CD14-positive monocyte (primary cell): ENCODE measurements at regions not wholly inside any gene's neighbourhood (a gene's known extent, or its start where the extent isn't known, plus 50 kb on each side); places are given as distances from the start of the nearest gene placed in this dataset.

Experiments used
- DNase-seq, 3 donors: peaks; one replicate each; pipeline ENCODE4 v3.0.0-alpha.2; 2011 to 2022
- H2AFZ ChIP-seq: 2 replicates; pipeline ENCODE4 v1.6.0; 2012; ENCODE audit warnings: mild to moderate bottlenecking, low read depth, low read length, inconsistent platforms; ENCODE audit not compliant: insufficient read depth, poor library complexity, severe bottlenecking
- H3K27ac ChIP-seq, 2 donors: 1 replicate in 1 of 2; 2 replicates in 1 of 2; pipeline ENCODE4 v1.5.1; 2012 to 2013; ENCODE audit warnings: low read length in 2 of 2, control low read depth in 1 of 2, inconsistent platforms in 1 of 2, low read depth in 1 of 2, mild to moderate bottlenecking in 1 of 2
- H3K27me3 ChIP-seq, 2 donors: one replicate each; pipeline versions ENCODE4 v1.6.0 to v1.6.1; 2011 to 2013; ENCODE audit warnings: low read length in 2 of 2; ENCODE audit not compliant: control insufficient read depth in 2 of 2, insufficient read depth in 2 of 2
- H3K36me3 ChIP-seq, 2 donors: replicated peaks in 1 of 2; 1 replicate in 1 of 2; 2 replicates in 1 of 2; pipeline versions ENCODE4 v1.5.1 to v1.6.1; 2012 to 2013; ENCODE audit warnings: low read length in 2 of 2, control low read depth in 1 of 2, inconsistent platforms in 1 of 2, mild to moderate bottlenecking in 1 of 2; ENCODE audit not compliant: insufficient read depth in 2 of 2, control insufficient read depth in 1 of 2
- H3K4me1 ChIP-seq, 2 donors: 1 replicate in 1 of 2; 2 replicates in 1 of 2; pipeline versions ENCODE4 v1.5.1 to v1.6.1; 2012 to 2013; ENCODE audit warnings: low read length in 2 of 2, control low read depth in 1 of 2, inconsistent platforms in 1 of 2, mild to moderate bottlenecking in 1 of 2, moderate library complexity in 1 of 2; ENCODE audit not compliant: insufficient read depth in 2 of 2, control insufficient read depth in 1 of 2
- H3K4me2 ChIP-seq: replicated peaks from 2 replicates; pipeline ENCODE3; 2012; ENCODE audit warnings: low read length, moderate library complexity, mild to moderate bottlenecking; ENCODE audit not compliant: poor library complexity, severe bottlenecking; ENCODE audit errors: extremely low read depth
- H3K4me3 ChIP-seq, 3 experiments: fragments of 200-600 bp in 1 of 3; sonication (generic) in 1 of 3; replicated peaks in 1 of 3; 1 replicate in 2 of 3; 2 replicates in 1 of 3; pipeline ENCODE4 v1.5.1; 2011 to 2013; ENCODE audit warnings: low read length in 3 of 3, mild to moderate bottlenecking in 3 of 3, control low read depth in 2 of 3, low read depth in 2 of 3, inconsistent platforms in 1 of 3, moderate library complexity in 1 of 3
- H3K79me2 ChIP-seq: 2 replicates; pipeline ENCODE4 v1.6.0; 2012; ENCODE audit warnings: mild to moderate bottlenecking, control low read depth, inconsistent platforms, low read length, moderate library complexity; ENCODE audit not compliant: insufficient read depth
- H3K9ac ChIP-seq: 2 replicates; pipeline ENCODE4 v1.6.0; 2017; ENCODE audit warnings: low read length, mild to moderate bottlenecking; ENCODE audit not compliant: insufficient read depth, poor library complexity, severe bottlenecking
- H3K9me3 ChIP-seq, 2 donors: replicated peaks in 1 of 2; 1 replicate in 1 of 2; 2 replicates in 1 of 2; pipeline versions ENCODE4 v1.5.1 to v1.6.1; 2012 to 2013; ENCODE audit warnings: low read length in 2 of 2, control low read depth in 1 of 2; ENCODE audit not compliant: control insufficient read depth in 1 of 2, insufficient read depth in 1 of 2
- H4K20me1 ChIP-seq: 2 replicates; pipeline ENCODE4 v1.6.0; 2012; ENCODE audit warnings: mild to moderate bottlenecking, low read length, control low read depth, moderate library complexity; ENCODE audit not compliant: insufficient read depth
- H3K27ac Mint-ChIP-seq, 7 donors: one replicate each; pipeline ENCODE4 v1.8.0; 2020; ENCODE audit warnings: mild to moderate bottlenecking in 7 of 7, mixed read lengths in 7 of 7, moderate library complexity in 6 of 7, inconsistent platforms in 2 of 7
- H3K27me3 Mint-ChIP-seq, 3 donors: one replicate each; pipeline ENCODE4 v1.8.0; 2021 to 2022; ENCODE audit warnings: low read depth in 3 of 3, mild to moderate bottlenecking in 3 of 3, mixed read lengths in 3 of 3, moderate library complexity in 3 of 3, inconsistent platforms in 1 of 3
- H3K36me3 Mint-ChIP-seq, 2 donors: one replicate each; pipeline ENCODE4 v1.8.0; 2020; ENCODE audit warnings: mixed read lengths in 2 of 2, inconsistent platforms in 1 of 2, mild to moderate bottlenecking in 1 of 2
- H3K4me1 Mint-ChIP-seq: one replicate; pipeline ENCODE4 v1.8.0; 2020; ENCODE audit warnings: mild to moderate bottlenecking, mixed read lengths
- H3K4me3 Mint-ChIP-seq, 2 donors: one replicate each; pipeline ENCODE4 v1.8.0; 2020; ENCODE audit warnings: mild to moderate bottlenecking in 2 of 2, mixed read lengths in 2 of 2, moderate library complexity in 1 of 2
- H3K9me3 Mint-ChIP-seq, 7 donors: one replicate each; pipeline ENCODE4 v1.8.0; 2020 to 2022; ENCODE audit warnings: mixed read lengths in 7 of 7, mild to moderate bottlenecking in 6 of 7, moderate library complexity in 6 of 7, inconsistent platforms in 2 of 7
- CTCF ChIP-seq: fragments of 200-600 bp; IDR thresholded peaks from one replicate; pipeline ENCODE4 v1.8.0; 2022; ENCODE audit warnings: antibody characterized with exemption, mild to moderate bottlenecking
- WGBS: methylation state at CpG from one replicate; pipeline ENCODE4 v1.1.5; 2013; ENCODE audit warnings: missing lambda C conversion rate; ENCODE audit not compliant: insufficient coverage; 5-methylcytosine and 5-hydroxymethylcytosine counted together
- intact Hi-C, 2 donors: fragments of 100-400 bp; cut with micrococcal nuclease; formaldehyde crosslinking; loops; one replicate each; pipeline versions ENCODE4 v1.15.0 to v1.15.1; 2023

GRCh38 chr10:21311426-21311825 is 214.1 kb downstream of the SKIDA1 start:
- WGBS: 97% methylated on average over 6 of the region's 6 CpGs

GRCh38 chr10:21309427-21309826 is 216.1 kb downstream of the SKIDA1 start:
- peaks cover 0 to 2% (median 0%) of the 10 kb centered on the region in 7 donors for H3K9me3 Mint-ChIP-seq
- no peaks in the 10 kb centered on the region for H4K20me1 ChIP-seq
- no peaks in the 10 kb centered on the region for H3K36me3 Mint-ChIP-seq
- H3K27ac Mint-ChIP-seq: peak overlapping the region in 1 of 7 donors; percentile 25
- intact Hi-C loops: no loop called here
- no peak for DNase-seq
- no peaks in the 10 kb centered on the region for H3K27me3 ChIP-seq
- no peak overlapping the region for H2AFZ ChIP-seq
- H3K27ac ChIP-seq: no peak overlapping the region
- no peaks in the 10 kb centered on the region for H3K36me3 ChIP-seq
- no peak overlapping the region for H3K4me2 ChIP-seq
- WGBS: 80% methylated on average over 1 of the region's 3 CpGs
- H3K79me2 ChIP-seq: no peaks in the 10 kb centered on the region
- no peaks in the 10 kb centered on the region for H3K4me1 Mint-ChIP-seq
- TF ChIP-seq CTCF: no peak
- no peaks in the 10 kb centered on the region for H3K9me3 ChIP-seq
- no peak overlapping the region for H3K9ac ChIP-seq
- no peak overlapping the region for H3K4me3 ChIP-seq
- peaks cover 0 to 7% (median 0%) of the 10 kb centered on the region in 3 donors for H3K27me3 Mint-ChIP-seq
- H3K4me3 Mint-ChIP-seq: no peak overlapping the region
- H3K4me1 ChIP-seq: no peaks in the 10 kb centered on the region

More at GRCh38 chr10:21311426-21311825, 214.1 kb downstream of the SKIDA1 start:
- H3K36me3 ChIP-seq: no peaks in the 10 kb centered on the region
- no peak overlapping the region for H3K4me3 ChIP-seq
- no peak overlapping the region for H3K27ac ChIP-seq
- no peaks in the 10 kb centered on the region for H3K27me3 ChIP-seq
- H3K9ac ChIP-seq: no peak overlapping the region
- H3K79me2 ChIP-seq: no peaks in the 10 kb centered on the region
- H2AFZ ChIP-seq: no peak overlapping the region
- H3K27ac Mint-ChIP-seq: peak overlapping the region in 1 of 7 donors; percentile 53
- H3K4me3 Mint-ChIP-seq: no peak overlapping the region
- H4K20me1 ChIP-seq: no peaks in the 10 kb centered on the region
- H3K36me3 Mint-ChIP-seq: no peaks in the 10 kb centered on the region
- no peak for DNase-seq
- no peaks in the 10 kb centered on the region for H3K9me3 ChIP-seq
- H3K4me2 ChIP-seq: no peak overlapping the region
- intact Hi-C loops: no loop called here
- H3K9me3 Mint-ChIP-seq: peaks cover 0 to 2% (median 0%) of the 10 kb centered on the region in 7 donors
- no peak for TF ChIP-seq CTCF
- H3K4me1 Mint-ChIP-seq: no peaks in the 10 kb centered on the region
- peaks cover 0 to 7% (median 0%) of the 10 kb centered on the region in 3 donors for H3K27me3 Mint-ChIP-seq
- H3K4me1 ChIP-seq: no peaks in the 10 kb centered on the region
